Hematopoietic multipotent progenitor cell treated with erythropoietin and hydrocortisone succinate and interleukin-3 and kit ligand, for 8 days (in vitro differentiated cells): ENCODE measurements at regions not wholly inside any gene's neighbourhood (a gene's known extent, or its start where the extent isn't known, plus 50 kb on each side); places are given as distances from the start of the nearest gene placed in this dataset.

ENCODE experiments used
- DNase-seq: peaks from one replicate; pipeline ENCODE4 v3.0.0-alpha.2; 2015

DNA sequence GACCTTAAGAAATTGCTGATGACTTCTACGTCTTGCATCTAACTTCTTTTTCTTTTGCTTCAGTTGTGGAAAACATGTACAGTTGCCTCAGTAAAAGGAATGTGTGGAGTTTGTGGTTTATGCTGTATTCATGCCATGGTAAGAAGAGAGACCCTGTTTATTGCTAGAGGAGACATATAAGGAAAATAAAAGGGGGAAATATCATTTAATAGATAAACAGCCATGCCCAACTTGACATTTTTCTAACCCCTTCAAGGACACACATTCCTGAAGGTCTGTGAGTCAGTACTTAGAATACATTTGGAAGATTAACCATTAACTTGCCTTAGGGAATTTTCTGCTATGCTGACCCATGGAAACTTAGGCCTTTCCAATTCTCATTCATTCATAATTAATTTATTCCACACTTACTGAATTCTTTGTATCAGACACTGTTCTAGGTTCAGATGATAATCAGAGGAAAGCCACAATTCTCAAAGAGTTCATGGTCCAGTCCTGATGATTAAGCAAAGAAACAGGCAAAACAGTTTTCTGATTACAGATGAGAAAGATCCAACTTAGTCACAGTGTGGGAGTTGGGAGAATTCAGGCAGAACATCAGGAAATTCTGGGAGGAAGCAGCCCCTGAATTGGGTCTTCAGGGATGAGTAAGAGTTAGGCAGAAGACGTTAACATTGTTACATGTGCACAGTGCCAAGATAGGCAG lies 329.8 kb upstream of the RASGRP1 start:
- no peak for DNase-seq

DNA sequence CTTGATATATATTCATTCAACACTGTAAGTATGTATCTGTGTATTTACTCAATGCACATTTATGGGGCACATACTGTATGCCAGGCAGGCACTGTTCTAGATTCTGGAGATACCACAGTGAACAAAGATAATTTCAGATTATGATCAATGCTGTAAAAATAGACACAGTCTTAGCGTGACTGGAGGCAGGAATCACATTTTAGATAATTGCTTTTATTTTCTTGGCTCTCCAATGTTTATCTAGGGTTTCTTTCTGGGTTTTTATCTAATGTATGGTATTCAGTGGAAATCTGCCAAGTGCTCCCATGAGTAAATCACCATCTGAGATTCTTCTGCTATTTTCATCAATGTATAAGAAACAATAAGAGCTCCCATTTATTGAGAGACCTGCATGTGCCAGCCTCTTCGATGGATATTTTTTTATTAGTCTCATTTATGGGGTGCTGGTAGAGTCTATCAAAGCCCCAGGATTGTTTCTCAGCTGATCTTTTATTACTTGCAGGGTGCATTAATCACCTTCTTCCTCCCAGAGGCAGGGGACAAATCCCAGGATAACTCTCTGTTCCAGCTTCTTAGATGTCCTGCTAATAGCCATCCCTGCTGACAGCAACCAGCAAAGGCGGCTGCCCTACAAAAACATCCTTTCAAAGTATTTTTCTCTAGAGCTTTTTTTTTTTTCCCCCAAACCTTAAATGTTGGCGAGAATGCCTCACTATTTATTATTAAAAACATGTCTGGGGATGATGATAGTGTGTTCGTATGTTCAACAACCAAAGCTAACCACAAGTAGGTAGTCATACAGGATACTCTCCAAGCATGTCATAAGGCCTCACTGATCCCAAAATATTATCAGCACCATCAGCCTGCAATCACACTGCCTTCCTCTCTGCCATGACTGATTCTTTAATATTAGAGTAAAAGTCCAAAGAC lies 331.0 kb upstream of the RASGRP1 start:
- no peak for DNase-seq

DNA sequence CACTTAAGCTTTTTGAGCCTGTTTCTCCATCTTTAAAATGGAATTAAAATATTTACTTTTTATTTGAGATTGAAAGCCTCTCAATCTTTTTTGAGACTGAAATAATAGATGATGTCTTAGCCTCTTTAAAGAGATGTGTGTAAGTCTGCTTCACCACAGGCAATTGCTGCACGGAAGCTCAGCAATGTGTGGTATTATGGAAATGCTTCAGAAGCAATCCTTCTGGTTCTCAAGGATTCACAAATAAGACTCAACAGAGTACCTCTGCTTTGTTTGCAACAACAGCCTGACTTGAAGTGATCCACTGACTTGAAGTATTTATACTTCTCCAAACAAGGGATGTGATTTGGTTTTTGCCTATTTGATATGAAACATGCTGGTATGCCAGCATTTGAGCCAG lies 332.0 kb upstream of the RASGRP1 start:
- no peak for DNase-seq

DNA sequence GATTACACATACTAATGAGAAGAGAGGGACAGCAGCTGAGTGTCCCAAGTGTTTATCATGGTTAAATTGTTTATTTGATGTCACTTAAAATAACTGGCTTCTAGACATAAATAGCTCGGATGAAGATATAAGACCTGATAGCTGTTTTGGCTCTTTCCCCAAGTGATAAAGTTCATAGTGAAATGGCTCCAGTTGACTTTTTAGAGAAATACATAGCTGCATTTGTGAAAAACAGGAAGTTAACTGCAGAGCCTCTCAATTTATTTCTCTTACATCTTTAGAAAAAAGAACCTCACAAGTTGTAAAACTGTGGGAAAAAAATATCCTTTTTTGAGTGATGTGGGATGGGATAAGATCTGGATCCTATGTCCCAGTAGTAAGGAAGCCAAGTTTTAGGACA lies 332.9 kb upstream of the RASGRP1 start:
- no peak for DNase-seq

DNA sequence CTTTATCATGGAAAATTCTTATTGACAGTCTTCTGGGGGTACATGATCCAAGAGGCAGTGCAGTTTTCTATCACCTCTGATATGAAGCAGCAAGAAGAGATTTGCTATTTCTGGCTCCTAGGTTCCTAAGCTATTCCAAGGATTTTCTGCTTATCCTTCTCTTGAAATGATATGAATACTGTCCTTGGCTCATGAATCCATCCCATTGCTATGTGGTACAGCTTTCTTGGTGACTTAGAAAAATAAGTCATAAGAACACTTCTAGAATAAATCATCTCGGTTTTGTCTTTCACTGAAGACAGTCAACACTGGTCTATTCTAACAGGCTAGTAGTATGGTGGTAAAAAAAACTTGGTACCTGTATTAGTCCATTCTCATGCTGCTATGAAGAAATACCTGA lies 333.6 kb upstream of the RASGRP1 start:
- DNase-seq: no peak

DNA sequence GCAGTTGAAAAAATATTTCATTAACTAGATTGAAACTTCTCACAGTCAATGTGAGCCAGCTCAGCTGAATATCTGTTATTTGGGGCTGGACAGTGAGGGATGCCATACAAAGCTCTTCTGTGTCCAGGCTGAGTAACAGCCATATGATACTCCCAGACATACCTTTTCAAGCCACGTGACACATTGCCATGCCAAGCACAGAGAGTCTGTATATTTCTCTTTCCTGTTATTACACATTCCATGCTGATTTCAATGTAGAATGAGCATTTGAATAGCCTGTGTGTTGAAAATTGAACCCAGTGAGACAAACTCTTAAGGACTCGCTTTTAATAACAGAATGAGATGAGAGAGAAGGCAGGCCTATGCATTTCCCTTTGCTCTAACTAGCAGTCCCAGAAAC lies 334.7 kb upstream of the RASGRP1 start:
- no peak for DNase-seq

GRCh38 chr15:38904298-38904697 lies 339.7 kb upstream of the RASGRP1 start:
- no peak for DNase-seq

- DNase-seq: no peak
These were observed 341.0 kb upstream of the RASGRP1 start for GRCh38 chr15:38905632-38906031.

DNA sequence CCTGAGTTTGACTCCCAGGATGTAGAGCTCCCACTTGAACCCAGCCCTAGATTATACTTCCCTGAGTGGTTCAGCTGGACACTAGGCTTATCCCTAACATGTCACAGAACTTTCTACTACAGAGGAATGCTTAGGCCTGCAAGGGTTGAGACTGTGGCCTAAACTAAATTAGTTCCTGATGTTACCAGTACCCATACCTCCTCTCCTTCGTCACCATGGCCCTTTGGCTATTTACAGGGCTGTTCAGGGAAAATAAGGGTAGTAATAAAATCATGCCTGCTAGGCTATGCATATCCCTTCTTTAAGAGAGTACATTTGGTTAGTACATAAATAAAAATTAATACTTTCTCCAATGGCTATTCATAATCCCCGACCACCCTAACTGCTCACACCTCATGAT lies 356.4 kb upstream of the RASGRP1 start:
- no peak for DNase-seq

GRCh38 chr15:38921471-38921870 lies 356.9 kb upstream of the RASGRP1 start:
- no peak for DNase-seq

DNA sequence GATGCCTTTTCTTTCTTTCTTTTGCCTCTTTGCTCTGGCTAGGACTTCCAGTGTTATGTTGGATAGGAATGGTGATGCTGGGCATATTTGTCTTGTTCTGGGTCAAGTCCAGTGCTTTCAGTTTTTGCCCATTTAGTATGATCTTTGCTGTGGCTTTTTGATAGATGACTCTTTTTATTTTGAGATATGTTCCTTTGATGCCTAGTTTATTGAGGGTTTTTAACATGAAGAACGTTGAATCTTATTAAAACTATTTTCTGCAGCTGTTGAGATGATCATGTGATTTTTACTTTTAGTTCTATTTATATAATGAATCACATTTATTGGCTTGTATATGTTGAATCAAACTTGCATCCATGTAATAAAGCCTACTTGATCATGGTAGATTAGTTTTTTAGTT lies 363.8 kb upstream of the RASGRP1 start:
- DNase-seq: no peak

DNA sequence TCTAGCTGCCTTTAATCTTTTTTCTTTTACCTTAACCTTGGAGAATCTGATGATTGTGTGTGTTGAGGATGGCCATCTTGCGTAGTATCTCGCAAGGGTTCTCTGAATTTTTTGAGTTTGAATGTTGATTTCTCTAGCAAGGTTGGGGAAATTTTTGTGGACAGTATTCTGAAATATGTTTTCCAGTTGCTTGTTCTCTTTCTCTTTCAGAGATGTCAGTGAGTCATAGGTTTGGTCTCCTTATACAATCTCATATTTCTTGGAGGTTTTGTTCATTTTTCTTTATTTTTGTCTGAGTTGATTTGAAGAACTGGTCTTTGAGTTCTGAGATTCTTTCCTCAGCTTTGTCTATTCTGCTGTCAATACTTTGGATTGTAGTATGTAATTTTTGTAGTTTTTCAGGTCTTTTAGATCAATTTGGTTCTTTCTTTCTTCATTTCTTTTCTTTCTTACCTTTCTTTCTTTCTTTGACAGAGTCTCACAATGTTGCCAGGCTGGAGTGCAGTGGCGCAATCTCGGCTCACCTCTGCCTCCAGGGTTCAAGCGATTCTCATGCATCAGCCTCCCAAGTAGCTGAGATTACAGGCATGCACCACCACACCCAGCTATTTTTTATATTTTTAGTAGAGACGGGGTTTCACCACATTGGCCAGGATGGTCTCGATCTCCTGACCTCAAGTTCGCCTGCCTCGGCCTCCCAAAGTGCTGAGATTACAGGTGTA lies 366.4 kb upstream of the RASGRP1 start:
- no peak for DNase-seq

DNA sequence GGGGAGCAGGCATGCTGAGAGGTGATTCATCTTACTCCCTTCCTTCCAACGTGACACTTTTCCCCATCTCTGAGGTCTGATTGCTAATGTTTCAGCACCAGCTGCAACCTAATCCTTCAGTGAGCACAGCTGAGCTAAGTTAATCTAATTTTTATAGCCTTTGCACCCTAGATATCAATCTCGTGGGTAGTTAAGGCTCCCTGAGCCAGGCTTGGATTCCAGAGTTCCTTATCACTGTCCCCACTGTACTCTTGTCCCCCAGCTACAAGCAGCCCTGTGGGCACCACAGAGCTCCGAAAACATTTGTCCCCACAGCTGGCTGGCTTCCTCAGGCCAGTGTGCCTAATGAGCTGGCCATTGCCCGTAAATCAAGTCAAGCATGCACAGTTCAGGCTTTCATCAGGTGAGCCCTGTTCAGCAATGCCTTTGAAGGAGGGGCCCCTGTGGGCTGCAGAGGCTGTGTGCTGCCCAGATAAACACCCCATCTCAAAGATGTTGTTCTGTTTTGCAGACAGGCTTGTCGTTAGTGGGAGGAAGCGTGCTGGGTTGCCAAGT lies 376.9 kb upstream of the RASGRP1 start:
- no peak for DNase-seq

DNA sequence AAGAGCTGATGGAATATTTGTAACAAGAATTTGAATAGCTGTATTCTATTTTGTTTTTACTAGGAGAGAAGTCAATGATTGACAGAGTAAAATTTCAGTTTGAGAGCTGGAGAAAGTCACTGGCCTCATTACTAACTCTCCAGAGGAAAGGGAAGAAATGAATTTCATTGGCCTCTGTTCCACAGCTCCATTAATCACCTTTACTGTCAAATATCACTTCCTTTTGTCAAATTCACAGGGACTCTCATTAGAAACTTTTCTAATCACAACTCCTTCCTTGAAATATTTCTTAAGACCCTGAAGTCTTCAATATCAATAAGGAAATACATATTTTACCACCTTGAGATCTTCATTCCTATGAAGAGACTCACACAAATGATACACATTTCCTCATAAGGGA lies 379.9 kb upstream of the RASGRP1 start:
- no peak for DNase-seq

DNA sequence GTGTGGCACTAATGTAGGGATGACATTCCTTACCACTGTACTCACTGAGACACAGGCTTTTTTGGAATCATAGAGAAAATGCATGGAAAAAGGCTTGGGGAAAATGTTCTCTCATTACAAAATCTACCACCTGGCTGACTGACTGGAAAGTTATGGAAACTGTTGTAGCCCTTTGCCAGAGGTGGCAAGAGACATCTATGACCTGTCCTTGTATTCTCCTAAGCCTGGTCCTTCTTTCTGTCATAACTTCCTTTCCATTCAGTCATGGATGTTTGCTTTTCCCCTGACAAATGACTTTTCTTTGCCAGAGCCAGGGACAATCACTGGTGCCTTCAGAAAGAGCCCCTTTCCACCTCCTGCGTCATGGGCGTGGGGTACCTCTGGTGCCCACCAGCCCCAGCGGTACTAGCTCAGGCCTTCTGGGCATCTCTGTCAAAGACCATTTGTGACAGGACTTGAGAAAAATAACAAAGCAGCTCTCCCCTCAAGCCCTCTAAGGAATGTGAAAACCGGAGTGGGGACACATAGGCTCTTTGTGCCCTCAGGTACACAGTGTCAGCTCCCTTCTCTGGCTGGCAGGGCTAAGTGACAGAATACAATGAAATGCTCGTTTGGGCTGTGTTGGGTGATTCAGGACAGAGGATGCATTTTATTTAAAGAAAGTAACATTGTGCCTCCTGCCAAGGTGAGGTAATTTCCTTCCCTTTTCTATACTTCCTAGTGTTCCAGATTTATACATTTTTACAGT lies 381.1 kb upstream of the RASGRP1 start:
- DNase-seq: no peak

GRCh38 chr15:38954090-38954489 lies 389.5 kb upstream of the RASGRP1 start:
- DNase-seq: no peak

DNA sequence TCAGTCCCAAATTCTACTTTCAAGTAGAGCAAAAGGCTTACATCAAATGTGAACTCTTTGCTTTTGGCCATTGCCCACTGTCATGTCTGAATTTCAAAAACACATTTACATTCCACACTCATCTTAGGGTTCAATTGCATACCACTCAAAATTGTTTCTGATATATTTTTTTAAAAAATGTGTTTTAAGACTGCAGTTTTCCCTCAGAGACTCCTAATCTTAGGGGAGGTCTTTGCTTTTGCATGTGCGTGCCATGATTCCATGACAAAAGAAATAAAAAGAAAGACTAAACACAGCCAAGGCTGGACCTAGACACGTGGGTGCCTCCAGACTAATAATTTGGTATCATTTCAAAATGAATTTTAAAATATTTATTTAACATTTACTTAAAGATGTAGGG lies 396.8 kb upstream of the RASGRP1 start:
- DNase-seq: no peak

- no peak for DNase-seq
These were observed 397.3 kb upstream of the RASGRP1 start for GRCh38 chr15:38961931-38962330.

DNA sequence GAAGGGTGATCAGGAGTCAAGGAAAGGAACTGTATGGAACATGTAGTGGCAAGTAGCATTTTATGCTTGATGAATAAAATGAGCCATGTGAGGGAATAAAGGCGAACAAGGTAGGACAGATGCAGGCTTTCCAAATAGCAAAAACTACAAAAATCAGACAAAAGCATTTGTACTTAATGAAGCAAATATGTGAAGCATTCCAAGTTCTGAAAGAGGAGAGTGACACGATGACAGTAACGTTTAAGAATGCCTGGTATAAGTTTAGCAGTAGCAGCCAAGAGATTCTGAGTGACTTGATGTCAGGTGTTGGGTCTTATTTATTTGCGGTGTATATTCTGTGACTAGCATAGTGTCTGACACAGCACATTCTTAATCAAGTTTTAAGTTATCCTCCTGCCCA lies 408.2 kb upstream of the RASGRP1 start:
- DNase-seq: no peak

- no peak for DNase-seq
These were observed 410.8 kb upstream of the RASGRP1 start for GRCh38 chr15:38975282-38975990.

GRCh38 chr15:38991126-38991525 lies 426.5 kb upstream of the RASGRP1 start:
- peak; percentile 6 for DNase-seq

DNA sequence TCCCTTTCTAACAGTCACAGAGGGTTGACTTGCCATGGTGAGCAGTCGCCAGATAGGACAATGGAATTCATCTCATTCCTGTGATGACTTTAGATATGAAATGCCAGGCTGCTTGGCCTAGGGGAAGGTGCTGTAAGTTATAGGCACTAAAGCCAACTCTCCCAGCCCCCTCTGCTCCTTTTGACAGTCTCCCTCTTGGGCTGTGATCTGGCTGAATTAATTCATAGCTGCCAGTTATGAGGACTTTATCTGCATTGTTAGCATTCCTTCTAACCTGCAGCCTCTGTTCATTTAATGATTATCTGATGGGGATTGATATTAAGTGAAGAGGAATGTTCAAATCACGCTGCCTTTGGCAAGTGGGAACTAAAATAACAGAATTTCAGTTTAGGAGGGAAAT lies 427.1 kb upstream of the RASGRP1 start:
- DNase-seq: no peak
